ENCODE measurements at regions not wholly inside any gene's neighbourhood (a gene's known extent, or its start where the extent isn't known, plus 50 kb on each side); places are given as distances from the start of the nearest gene placed in this dataset.
A peak's percentile ranks its signal among the peaks of the same experiment; 100 is the strongest.
"Not testable (repeated sequence)": the region's sequence is repeated elsewhere in the genome, so short reads cannot be mapped to it uniquely, and the experiment has no call there.

DNA sequence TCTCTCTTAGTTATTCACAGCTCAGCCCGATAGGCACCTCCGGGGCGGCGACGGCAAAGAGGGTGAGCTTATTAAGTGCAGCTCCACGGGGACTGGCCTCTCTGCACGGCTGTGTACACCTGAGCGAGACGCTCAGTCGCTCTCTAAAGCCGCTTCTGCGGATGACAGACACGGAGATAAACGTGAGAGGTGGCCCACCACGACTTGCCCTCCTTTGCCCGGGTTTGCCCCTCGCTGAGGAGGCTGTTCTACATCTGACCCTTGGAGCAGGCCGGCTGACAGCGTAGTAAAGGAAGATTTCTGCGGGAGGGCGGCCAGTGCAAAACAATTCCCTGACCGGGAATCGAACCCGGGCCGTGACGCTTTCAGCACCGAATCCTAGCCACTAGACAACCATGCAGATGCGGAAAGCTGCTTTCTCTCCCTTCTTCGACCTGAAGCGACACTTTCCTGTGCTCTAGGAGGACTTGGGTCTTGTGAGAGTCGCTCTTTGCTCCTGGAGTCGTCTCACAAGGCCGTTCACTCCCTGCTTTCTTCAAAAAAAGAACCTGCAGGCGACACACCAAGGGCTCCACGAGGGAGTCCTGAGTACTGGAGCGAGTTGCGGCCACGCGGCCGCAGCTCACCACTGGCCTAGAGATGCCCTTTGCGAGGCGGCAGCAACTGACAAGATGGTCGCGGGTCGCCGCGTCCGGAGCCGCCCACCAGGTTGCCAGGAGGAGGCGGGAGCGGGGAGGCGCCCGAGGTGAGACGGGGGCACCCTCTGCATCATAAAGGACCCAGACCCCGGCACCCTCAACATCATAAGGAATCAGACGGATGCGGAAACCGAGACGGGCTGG is 119.9 kb downstream of the PPIAL4A start:
- H3K36me3 Mint-ChIP-seq (ENCODE audit: low read depth); intact Hi-C loops (cut with micrococcal nuclease); H3K27ac Mint-ChIP-seq; DNase-seq (ENCODE audit: low spot score); H3K9me3 Mint-ChIP-seq: not testable (repeated sequence)
- Mint-ChIP-seq H3K27me3 (ENCODE audit: low read depth) (peaks cover 15% of the 10 kb centered on the region), H3K4me3 (ENCODE audit: low read depth) (peak overlapping the region; percentile 71), H3K4me1 (ENCODE audit: low read depth) (peaks cover 14% of the 10 kb centered on the region)

DNA sequence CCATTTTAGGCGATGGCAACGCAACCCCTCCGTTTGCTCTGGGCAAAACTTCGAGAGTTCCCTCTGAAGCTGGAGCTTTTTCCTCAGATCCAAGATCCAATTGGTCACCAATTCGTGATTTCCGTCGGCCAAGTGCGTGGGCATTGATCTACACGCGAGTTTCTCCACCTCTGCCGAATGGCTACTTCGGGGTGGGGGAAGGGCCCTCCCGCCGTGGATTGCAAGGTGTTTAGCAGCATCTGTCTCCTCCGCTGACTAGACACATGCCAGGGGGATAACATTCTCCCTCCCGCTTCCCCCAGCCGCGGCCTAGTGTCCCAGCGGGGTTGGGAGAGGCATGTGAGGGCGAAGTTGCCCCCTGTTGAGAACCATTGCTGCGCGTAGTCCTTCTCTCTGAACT is 120.6 kb downstream of the PPIAL4A start:
- H3K9me3 Mint-ChIP-seq; H3K27ac Mint-ChIP-seq; intact Hi-C loops (cut with micrococcal nuclease); H3K36me3 Mint-ChIP-seq (ENCODE audit: low read depth); H3K4me3 Mint-ChIP-seq (ENCODE audit: low read depth); DNase-seq (ENCODE audit: low spot score): not testable (repeated sequence)
- H3K4me1 Mint-ChIP-seq (ENCODE audit: low read depth): peaks cover 14% of the 10 kb centered on the region
- peaks cover 15% of the 10 kb centered on the region for H3K27me3 Mint-ChIP-seq (ENCODE audit: low read depth)

DNA sequence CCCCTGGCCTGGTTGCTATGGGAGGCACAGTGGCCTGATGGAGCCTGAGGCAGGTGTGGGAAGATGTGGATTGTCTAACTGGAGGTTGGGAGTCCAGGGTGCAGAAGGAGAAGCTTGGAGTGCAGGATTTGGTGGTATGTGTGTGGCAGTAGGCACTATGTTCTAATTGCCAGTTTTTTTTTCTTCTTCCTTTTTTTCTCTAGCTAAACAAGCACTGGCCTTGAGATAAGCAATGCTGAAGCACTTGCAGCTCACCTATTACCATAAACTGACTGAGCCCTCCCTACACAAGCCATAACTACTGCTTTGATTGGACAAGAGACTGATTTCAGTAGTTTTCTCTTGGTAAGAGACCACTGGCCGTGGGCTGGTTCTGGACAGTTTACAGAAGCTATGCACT is 123.6 kb downstream of the PPIAL4A start:
- H3K27me3 Mint-ChIP-seq (ENCODE audit: low read depth); H3K4me1 Mint-ChIP-seq (ENCODE audit: low read depth); intact Hi-C loops (cut with micrococcal nuclease); H3K4me3 Mint-ChIP-seq (ENCODE audit: low read depth); H3K36me3 Mint-ChIP-seq (ENCODE audit: low read depth); DNase-seq (ENCODE audit: low spot score); H3K27ac Mint-ChIP-seq; H3K9me3 Mint-ChIP-seq: not testable (repeated sequence)

DNA sequence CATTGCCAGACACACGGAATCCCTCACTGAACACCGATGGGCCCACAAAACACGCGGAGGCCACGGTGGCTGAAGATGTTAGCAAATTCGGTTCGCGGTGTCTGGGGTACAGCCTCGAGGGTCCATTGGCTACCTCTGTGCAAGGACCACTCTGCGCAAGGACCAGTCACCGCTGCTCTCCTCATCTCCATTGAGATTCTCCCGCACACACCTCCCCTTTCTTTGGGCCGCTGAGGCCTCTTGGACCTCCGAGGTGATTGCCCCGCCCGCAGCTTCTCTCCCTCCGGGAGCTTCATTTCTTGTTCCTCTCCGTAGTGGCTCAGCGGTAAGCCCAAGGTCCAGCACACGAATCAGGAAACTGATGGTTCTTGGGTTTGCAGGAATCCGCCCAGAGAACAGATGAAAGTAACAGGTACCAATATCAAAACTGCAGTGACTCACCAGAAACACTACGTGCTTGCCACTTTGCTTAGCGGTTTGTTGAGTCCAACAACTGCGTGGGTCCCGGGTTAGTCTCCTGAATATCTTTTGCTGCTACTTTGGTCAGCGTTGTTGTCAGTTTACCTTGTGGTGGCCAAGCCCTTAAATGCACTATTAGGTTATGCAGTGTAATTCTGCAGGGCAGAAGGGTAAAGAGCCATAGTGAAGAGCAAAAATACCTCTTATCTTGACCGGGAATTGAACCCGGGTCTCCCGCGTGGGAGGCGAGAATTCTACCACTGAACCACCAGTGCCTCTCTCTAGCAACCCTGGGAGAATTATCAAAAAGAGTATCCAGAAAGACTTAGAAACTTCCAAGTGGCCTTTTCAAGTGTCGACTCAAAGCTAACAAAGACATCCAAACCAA is 126.8 kb downstream of the PPIAL4A start:
- H3K4me3 Mint-ChIP-seq (ENCODE audit: low read depth); H3K27me3 Mint-ChIP-seq (ENCODE audit: low read depth); intact Hi-C loops (cut with micrococcal nuclease); H3K36me3 Mint-ChIP-seq (ENCODE audit: low read depth); H3K9me3 Mint-ChIP-seq; H3K4me1 Mint-ChIP-seq (ENCODE audit: low read depth): not testable (repeated sequence)
- peak overlapping the region; percentile 72 for H3K27ac Mint-ChIP-seq
- peak; percentile 26 for DNase-seq (ENCODE audit: low spot score)

DNA sequence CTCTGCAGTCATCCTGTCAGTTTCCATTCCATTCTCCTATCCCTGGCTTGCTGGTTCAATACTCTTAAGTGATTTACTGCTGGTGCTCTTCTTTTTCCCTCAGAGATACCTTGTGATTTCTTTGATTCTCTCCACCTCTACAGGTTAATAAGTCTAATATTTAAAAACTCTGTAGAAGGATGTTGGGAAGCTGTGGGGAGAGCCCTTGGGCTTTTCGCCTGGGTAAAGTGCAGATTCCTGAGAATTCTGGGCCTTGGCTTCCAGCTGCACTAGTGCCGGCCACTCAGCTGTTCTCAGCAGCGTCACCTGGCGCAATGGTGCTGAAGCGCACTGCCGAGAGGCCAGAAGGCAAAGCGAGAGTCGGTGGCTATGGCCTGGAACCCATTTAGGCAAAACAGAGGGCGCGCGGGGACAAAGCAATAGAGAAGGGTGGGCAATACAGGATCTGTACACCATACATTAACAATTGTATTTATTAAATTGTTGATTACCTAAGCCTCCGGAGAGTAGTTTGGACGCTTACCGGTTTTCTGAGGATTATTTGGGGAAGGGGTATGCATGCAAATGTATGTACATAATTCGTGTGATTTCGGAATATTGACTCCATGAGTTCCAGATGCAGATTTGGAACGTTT is 130.3 kb downstream of the PPIAL4A start:
- H3K4me3 Mint-ChIP-seq (ENCODE audit: low read depth); H3K27me3 Mint-ChIP-seq (ENCODE audit: low read depth); DNase-seq (ENCODE audit: low spot score); H3K36me3 Mint-ChIP-seq (ENCODE audit: low read depth); H3K9me3 Mint-ChIP-seq; H3K4me1 Mint-ChIP-seq (ENCODE audit: low read depth); H3K27ac Mint-ChIP-seq; intact Hi-C loops (cut with micrococcal nuclease): not testable (repeated sequence)

DNA sequence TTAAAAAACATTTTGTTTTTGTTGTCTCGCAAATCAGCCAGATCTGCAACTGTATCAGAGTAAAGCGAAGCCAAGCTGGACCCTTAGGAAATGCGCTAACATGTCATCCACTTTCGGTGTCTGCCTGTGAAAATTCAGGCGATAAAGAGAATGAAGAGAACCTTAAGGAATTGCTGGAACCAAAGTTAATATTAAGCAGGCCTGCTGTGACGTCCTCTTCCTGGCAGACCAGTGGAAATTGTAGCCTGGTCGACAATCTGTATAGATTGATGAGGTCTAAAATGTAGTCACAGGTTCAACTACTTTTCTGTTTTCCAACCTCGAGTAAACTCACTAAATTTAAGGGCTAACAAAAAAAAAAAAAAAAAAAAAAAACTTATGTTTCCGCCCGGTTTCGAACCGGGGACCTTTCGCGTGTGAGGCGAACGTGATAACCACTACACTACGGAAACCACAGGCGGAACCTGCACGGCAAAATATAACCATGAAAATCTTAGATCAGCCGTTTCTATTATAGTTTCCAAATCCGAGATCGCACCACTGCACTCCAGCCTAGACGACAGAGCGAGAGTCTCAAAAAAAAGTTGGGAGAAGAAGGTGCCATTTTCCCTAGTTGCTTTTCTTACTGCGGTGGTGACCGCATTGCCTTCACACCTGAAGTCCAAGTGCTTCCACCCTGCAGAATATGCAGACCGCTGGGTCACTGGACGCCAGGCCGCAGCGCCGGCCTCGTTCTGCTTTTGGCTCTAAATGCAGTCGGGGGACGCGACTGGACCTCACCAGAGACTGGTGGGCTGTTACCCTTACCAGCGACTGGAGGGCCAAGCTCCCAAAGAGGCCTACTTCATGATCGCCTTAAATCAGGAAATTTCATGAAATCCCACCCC is 131.0 kb downstream of the PPIAL4A start:
- H3K36me3 Mint-ChIP-seq (ENCODE audit: low read depth); H3K27ac Mint-ChIP-seq; H3K4me1 Mint-ChIP-seq (ENCODE audit: low read depth); H3K9me3 Mint-ChIP-seq; H3K27me3 Mint-ChIP-seq (ENCODE audit: low read depth); intact Hi-C loops (cut with micrococcal nuclease): not testable (repeated sequence)
- peak overlapping the region; percentile 47 for H3K4me3 Mint-ChIP-seq (ENCODE audit: low read depth)
- DNase-seq (ENCODE audit: low spot score): peak; percentile 42

DNA sequence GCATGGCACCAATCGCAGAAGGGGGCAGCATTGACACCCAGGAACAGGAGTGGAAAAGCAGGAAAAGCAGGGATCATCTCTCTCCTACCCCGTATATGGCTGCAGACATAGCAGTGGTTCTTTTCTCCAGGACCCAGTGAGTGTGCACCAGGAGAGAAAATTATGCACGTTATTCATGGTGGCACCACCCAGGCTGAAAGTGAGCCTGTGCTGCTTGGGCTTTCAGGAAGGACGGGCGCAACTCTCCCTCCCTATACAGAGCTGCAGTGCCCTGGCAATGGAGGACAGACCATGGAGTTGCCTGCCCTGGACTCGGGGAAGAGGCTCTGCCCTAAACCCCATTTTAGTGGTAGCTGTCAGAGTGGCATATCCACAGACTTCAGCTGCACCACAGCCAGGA is 132.1 kb downstream of the PPIAL4A start:
- DNase-seq (ENCODE audit: low spot score); H3K4me3 Mint-ChIP-seq (ENCODE audit: low read depth); H3K27me3 Mint-ChIP-seq (ENCODE audit: low read depth); intact Hi-C loops (cut with micrococcal nuclease); H3K4me1 Mint-ChIP-seq (ENCODE audit: low read depth); H3K36me3 Mint-ChIP-seq (ENCODE audit: low read depth); H3K9me3 Mint-ChIP-seq; H3K27ac Mint-ChIP-seq: not testable (repeated sequence)

DNA sequence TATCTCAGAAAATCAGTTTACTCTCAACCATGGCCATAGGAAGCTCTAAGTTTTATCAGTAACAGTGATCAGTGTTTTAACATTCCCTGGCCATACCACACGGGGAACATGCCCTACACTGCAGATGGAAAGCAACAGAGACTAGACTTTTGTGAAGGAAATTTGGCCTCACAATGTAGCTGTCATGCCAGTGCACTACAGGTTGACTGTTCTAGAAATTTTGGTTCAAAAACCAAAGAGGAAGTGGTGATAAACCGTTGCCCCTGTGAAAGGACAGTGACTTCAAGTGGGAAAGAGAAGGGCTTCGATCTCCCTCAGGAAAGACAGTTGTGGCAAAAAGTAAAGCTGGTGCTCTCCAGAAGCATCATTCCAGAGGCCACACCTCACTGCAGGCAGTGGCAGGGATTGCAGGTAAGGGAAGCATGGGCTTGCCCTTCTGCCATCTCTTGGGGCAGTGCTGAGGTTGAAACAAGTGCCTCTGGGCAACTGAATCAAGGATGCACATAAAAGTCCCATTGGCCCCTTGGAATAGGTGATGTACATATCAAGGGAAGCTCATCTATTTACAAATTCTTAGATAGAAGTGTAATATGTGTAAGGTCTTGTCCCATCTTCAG is 143.4 kb downstream of the PPIAL4A start:
- DNase-seq (ENCODE audit: low spot score); H3K27ac Mint-ChIP-seq; H3K9me3 Mint-ChIP-seq; H3K36me3 Mint-ChIP-seq (ENCODE audit: low read depth); H3K27me3 Mint-ChIP-seq (ENCODE audit: low read depth); H3K4me1 Mint-ChIP-seq (ENCODE audit: low read depth); H3K4me3 Mint-ChIP-seq (ENCODE audit: low read depth); intact Hi-C loops (cut with micrococcal nuclease): not testable (repeated sequence)

DNA sequence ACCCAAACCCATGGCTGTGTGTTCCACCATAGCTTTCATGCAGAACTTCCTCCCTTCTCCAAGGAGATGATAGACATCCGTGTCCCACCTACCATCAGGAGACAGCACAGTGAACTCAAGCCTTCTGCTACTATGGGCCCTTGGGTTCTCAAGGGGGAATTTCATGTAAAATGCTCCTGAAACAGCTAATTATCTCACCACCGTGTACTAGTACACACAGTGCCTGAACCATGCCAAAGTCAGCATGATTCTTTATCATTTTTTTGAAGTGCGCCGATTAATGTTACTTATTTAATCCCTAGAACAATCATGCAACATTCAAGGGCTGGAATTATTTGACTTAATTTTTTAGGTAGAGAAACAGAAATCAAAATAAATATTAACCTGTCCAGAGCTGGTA is 147.2 kb downstream of the PPIAL4A start:
- H3K27ac Mint-ChIP-seq; intact Hi-C loops (cut with micrococcal nuclease); DNase-seq (ENCODE audit: low spot score); H3K4me3 Mint-ChIP-seq (ENCODE audit: low read depth); H3K4me1 Mint-ChIP-seq (ENCODE audit: low read depth); H3K9me3 Mint-ChIP-seq; H3K27me3 Mint-ChIP-seq (ENCODE audit: low read depth); H3K36me3 Mint-ChIP-seq (ENCODE audit: low read depth): not testable (repeated sequence)

DNA sequence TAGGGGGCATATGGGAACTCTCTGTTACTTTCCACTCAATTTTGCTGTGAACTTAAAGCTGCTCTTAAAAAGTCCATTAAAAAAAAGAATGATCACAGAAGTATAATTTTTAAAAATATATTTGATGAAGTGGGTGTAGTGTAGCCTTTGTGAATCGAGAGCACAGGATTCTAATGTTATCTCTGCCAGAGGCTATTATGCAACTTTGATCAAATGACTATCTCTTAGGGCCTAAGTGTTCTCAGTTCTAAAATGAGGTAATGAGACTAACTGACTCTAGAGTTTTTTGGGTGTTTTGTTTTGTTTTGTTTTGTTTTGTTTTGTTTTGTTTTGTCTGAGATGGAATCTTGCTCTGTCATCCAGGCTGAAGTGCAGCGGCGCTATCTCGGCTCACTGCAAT is 143.2 kb downstream of the FAM72B start:
- H3K27me3 Mint-ChIP-seq (ENCODE audit: low read depth); H3K27ac Mint-ChIP-seq; H3K4me1 Mint-ChIP-seq (ENCODE audit: low read depth); DNase-seq (ENCODE audit: low spot score); H3K4me3 Mint-ChIP-seq (ENCODE audit: low read depth); intact Hi-C loops (cut with micrococcal nuclease); H3K9me3 Mint-ChIP-seq; H3K36me3 Mint-ChIP-seq (ENCODE audit: low read depth): not testable (repeated sequence)

DNA sequence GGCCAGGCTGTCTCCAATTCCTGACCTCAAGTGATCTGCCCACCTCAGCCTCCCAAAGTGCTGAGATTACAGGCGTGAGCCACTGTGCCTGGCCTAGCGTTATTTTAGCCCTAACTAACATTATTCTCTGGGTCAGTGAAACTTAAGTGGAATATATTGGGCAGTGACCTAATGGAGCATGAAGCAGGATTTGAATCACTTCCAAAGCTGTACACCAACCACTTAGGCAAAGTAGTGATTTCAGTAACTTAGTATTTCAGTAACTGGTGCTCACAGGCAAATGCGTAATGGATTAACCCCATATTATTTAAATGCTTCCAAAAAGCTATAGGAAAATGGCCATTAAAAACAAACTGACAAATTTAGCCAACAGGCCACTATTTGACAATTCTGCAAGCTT is 142.6 kb downstream of the FAM72B start:
- H3K4me3 Mint-ChIP-seq (ENCODE audit: low read depth); H3K27ac Mint-ChIP-seq; H3K36me3 Mint-ChIP-seq (ENCODE audit: low read depth); H3K9me3 Mint-ChIP-seq; intact Hi-C loops (cut with micrococcal nuclease); DNase-seq (ENCODE audit: low spot score); H3K4me1 Mint-ChIP-seq (ENCODE audit: low read depth); H3K27me3 Mint-ChIP-seq (ENCODE audit: low read depth): not testable (repeated sequence)

DNA sequence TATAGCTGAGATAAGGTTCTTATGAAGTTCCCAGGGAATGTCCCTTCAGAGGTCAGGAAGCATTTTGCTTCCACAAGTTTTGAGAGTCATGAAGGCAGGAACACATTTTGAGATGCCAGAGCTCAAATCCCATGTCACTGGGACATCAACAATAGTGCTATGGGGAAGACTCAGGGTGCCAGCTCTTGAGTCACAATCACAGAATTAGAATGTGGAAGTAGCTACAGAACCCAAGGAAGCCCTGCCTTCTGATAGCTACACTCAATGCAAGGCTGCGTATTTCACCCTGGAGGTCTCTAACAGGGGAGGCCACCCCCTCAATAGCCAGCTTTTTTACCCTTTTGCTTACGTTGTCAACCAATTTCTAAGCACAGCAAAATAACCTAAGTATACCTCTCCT is 141.3 kb downstream of the FAM72B start:
- H3K4me3 Mint-ChIP-seq (ENCODE audit: low read depth); H3K4me1 Mint-ChIP-seq (ENCODE audit: low read depth); H3K27me3 Mint-ChIP-seq (ENCODE audit: low read depth); DNase-seq (ENCODE audit: low spot score); intact Hi-C loops (cut with micrococcal nuclease); H3K36me3 Mint-ChIP-seq (ENCODE audit: low read depth); H3K27ac Mint-ChIP-seq; H3K9me3 Mint-ChIP-seq: not testable (repeated sequence)

All from activated T-helper 2 cell treated with anti-CD3 and anti-CD28 coated beads, Interferon-gamma antibody, Interleukin-2, Interleukin-4, amounts not matched to agents 10 μg/mL and 5 μg/mL and 100 μg/mL, durations not matched to agents 14 hours and 24 hours and 36 hours (primary cell).